ENCODE measurements at regions not wholly inside any gene's neighbourhood (a gene's known extent, or its start where the extent isn't known, plus 50 kb on each side); places are given as distances from the start of the nearest gene placed in this dataset.

- POLR2A ChIA-PET: no interaction called here
- no peak for DNase-seq (ENCODE audit: low read depth, low spot score)
- CTCF ChIA-PET: no interaction called here
- no peak overlapping the region for H3K4me3 ChIP-seq (ENCODE audit: low read depth, low read length)
- TF ChIP-seq, protein P1, sequence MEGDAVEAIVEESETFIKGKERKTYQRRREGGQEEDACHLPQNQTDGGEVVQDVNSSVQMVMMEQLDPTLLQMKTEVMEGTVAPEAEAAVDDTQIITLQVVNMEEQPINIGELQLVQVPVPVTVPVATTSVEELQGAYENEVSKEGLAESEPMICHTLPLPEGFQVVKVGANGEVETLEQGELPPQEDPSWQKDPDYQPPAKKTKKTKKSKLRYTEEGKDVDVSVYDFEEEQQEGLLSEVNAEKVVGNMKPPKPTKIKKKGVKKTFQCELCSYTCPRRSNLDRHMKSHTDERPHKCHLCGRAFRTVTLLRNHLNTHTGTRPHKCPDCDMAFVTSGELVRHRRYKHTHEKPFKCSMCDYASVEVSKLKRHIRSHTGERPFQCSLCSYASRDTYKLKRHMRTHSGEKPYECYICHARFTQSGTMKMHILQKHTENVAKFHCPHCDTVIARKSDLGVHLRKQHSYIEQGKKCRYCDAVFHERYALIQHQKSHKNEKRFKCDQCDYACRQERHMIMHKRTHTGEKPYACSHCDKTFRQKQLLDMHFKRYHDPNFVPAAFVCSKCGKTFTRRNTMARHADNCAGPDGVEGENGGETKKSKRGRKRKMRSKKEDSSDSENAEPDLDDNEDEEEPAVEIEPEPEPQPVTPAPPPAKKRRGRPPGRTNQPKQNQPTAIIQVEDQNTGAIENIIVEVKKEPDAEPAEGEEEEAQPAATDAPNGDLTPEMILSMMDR (IDR thresholded peaks at IDR 0.05; ENCODE audit: insufficient read depth, low read length, missing control alignments): no peak
These were observed 318.6 kb upstream of the DIO3 start for GRCh38 chr14:101242442-101243385.

DNA sequence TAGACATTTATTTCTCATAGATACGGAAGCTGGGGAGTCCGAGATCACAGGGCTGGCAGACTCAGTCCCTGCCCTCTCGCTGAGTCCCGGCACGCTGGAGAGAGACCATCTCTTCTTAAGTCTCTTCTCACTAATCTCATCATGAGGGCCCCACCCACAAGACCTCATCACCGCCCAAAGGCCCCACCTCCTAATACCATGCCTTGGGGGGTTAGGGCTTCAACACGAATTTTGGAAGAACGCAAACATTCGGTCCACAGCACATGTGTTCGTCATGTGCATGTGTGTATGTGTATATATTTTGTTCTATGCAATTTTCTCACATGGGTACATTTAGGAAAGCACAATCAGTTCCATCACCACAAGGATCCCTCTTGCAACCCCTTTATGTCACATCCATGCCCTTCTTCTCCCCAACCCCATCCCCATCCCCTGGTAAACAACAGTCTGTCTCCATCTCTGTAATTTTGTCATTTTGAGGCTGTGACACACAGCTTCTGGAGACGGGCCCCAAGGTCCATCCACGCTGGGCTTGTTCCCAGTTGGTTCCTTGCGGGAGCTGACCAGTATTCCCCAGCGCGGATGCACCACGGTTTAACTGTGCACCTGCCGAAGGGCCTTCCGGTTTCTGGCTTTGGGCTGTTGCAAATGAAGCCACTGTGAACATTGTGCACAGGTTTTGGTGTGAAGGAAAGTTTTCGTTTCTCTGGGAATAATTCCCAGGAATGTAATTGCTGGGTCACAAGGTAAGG lies 317.5 kb upstream of the DIO3 start:
- H3K4me3 ChIP-seq (ENCODE audit: low read depth, low read length): no peak overlapping the region
- no peak for DNase-seq (ENCODE audit: low read depth, low spot score)
- TF ChIP-seq, protein P1 (IDR thresholded peaks at IDR 0.05; ENCODE audit: insufficient read depth, low read length, missing control alignments): no peak
- ChIA-PET CTCF (no interaction called here), POLR2A (no interaction called here)

- ChIA-PET POLR2A (no interaction called here), CTCF (no interaction called here)
- H3K4me3 ChIP-seq (ENCODE audit: low read depth, low read length): no peak overlapping the region
- DNase-seq (ENCODE audit: low read depth, low spot score): no peak
- TF ChIP-seq, protein P1 (IDR thresholded peaks at IDR 0.05; ENCODE audit: insufficient read depth, low read length, missing control alignments): no peak
These were observed 314.1 kb upstream of the DIO3 start for GRCh38 chr14:101246894-101247841.

- ChIA-PET CTCF (no interaction called here), POLR2A (no interaction called here)
- TF ChIP-seq, protein P1 (IDR thresholded peaks at IDR 0.05; ENCODE audit: insufficient read depth, low read length, missing control alignments): no peak
- no peak overlapping the region for H3K4me3 ChIP-seq (ENCODE audit: low read depth, low read length)
- DNase-seq (ENCODE audit: low read depth, low spot score): no peak
These were observed 313.2 kb upstream of the DIO3 start for GRCh38 chr14:101247842-101248725.

- POLR2A ChIA-PET: no interaction called here
- H3K4me3 ChIP-seq (ENCODE audit: low read depth, low read length): no peak overlapping the region
- CTCF ChIA-PET: no interaction called here
- TF ChIP-seq, protein P1 (IDR thresholded peaks at IDR 0.05; ENCODE audit: insufficient read depth, low read length, missing control alignments): no peak
- no peak for DNase-seq (ENCODE audit: low read depth, low spot score)
These were observed 312.2 kb upstream of the DIO3 start for GRCh38 chr14:101248840-101249675.

Measured in AG04449 (cell line).